Endothelial cell of umbilical vein (primary cell): ENCODE measurements at regions not wholly inside any gene's neighbourhood (a gene's known extent, or its start where the extent isn't known, plus 50 kb on each side); places are given as distances from the start of the nearest gene placed in this dataset.

ENCODE experiments used
- BruUV-seq: library from RNA; stranded (reverse); fragments of 400-500 nt; replicated peaks from 2 replicates; lab custom pipeline; 2021; lab: Mats Ljungman, UMichigan
- CTCF ChIA-PET: fragments of 300-600, 350-600 bp; sonication (Branson Sonifier 250); formaldehyde crosslinking; loops from one replicate; lab custom pipeline; 2021; ENCODE audit warnings: antibody characterized with exemption, inconsistent platforms; lab: Charles Lee
- POLR2A ChIA-PET: fragments of 300-600, 350-600 bp; sonication (Branson Sonifier 250); formaldehyde crosslinking; loops from one replicate; lab custom pipeline; 2021; ENCODE audit warnings: antibody characterized with exemption, inconsistent platforms; lab: Charles Lee
- DNase-seq: peaks from one replicate; pipeline ENCODE4 v3.0.0-alpha.2; 2011; ENCODE audit warnings: low read depth, low spot score
- FAIRE-seq: peaks from 2 replicates; lab custom pipeline; 2011; peaks lifted over from hg19 to GRCh38; lab: Jason Lieb, UNC
- H2AFZ ChIP-seq: 2 replicates; pipeline ENCODE4 v1.6.0; 2012; ENCODE audit warnings: low read depth, low read length, control low read depth, inconsistent platforms
- H3K27ac ChIP-seq: 2 replicates; pipeline ENCODE4 v1.5.1; 2011; ENCODE audit warnings: low read depth, mild to moderate bottlenecking, control low read depth, low read length, moderate library complexity; ENCODE audit not compliant: insufficient read depth
- H3K27me3 ChIP-seq, 2 experiments: 2 replicates each; pipeline versions ENCODE4 v1.6.0 to v1.6.1; 2011; ENCODE audit warnings: low read length in 2 of 2, mixed read lengths in 1 of 2; ENCODE audit not compliant: control insufficient read depth in 2 of 2, insufficient read depth in 2 of 2
- H3K36me3 ChIP-seq, 2 experiments: 2 replicates in 1 of 2; 3 replicates in 1 of 2; pipeline ENCODE4 v1.5.1; 2011; ENCODE audit warnings: low read length in 2 of 2, mild to moderate bottlenecking in 1 of 2, moderate library complexity in 1 of 2; ENCODE audit not compliant: control insufficient read depth in 2 of 2, insufficient read depth in 2 of 2; ENCODE audit errors: extremely low read depth in 1 of 2
- H3K4me1 ChIP-seq: 3 replicates; pipeline ENCODE4 v1.5.1; 2011; ENCODE audit warnings: mild to moderate bottlenecking, low read length; ENCODE audit not compliant: control insufficient read depth, insufficient read depth; ENCODE audit errors: extremely low read depth
- H3K4me2 ChIP-seq: 2 replicates; pipeline ENCODE4 v1.6.1; 2011; ENCODE audit warnings: low read length, control low read depth, mixed read lengths; ENCODE audit not compliant: insufficient read depth
- H3K4me3 ChIP-seq, 3 experiments: fragments of 200-600 bp in 1 of 3; sonication (generic), shearing (Covaris generic) in 1 of 3; replicated peaks in 1 of 3; 2 replicates each; pipeline ENCODE4 v1.5.1; 2011 to 2016; ENCODE audit warnings: control low read depth in 3 of 3, low read length in 3 of 3, mild to moderate bottlenecking in 2 of 3, inconsistent platforms in 1 of 3, low read depth in 1 of 3, moderate library complexity in 1 of 3; ENCODE audit not compliant: insufficient read depth in 1 of 3
- H3K79me2 ChIP-seq: 2 replicates; pipeline ENCODE4 v1.6.0; 2012; ENCODE audit warnings: low read length, inconsistent platforms; ENCODE audit not compliant: control insufficient read depth, insufficient read depth
- H3K9ac ChIP-seq: replicated peaks from 2 replicates; pipeline ENCODE3; 2011; ENCODE audit warnings: low read length, control low read depth; ENCODE audit not compliant: insufficient read depth; ENCODE audit errors: extremely low read depth
- H3K9me1 ChIP-seq: replicated peaks from 3 replicates; pipeline ENCODE4 v1.6.0; 2011; ENCODE audit warnings: mild to moderate bottlenecking, low read length; ENCODE audit not compliant: control insufficient read depth, insufficient read depth; ENCODE audit errors: extremely low read depth
- H3K9me3 ChIP-seq: replicated peaks from 2 replicates; pipeline ENCODE4 v1.5.1; 2012; ENCODE audit warnings: low read length, inconsistent platforms; ENCODE audit not compliant: control insufficient read depth, insufficient read depth
- H4K20me1 ChIP-seq: replicated peaks from 2 replicates; pipeline ENCODE3; 2011; ENCODE audit warnings: mild to moderate bottlenecking, low read length; ENCODE audit not compliant: control insufficient read depth, insufficient read depth; ENCODE audit errors: extremely low read depth
- FOS ChIP-seq: IDR thresholded peaks from 2 replicates; pipeline ENCODE4 v1.6.1; 2011; ENCODE audit warnings: mild to moderate bottlenecking, low read length, moderate library complexity, borderline replicate concordance; ENCODE audit not compliant: insufficient read depth
- GATA2 ChIP-seq: IDR thresholded peaks from 2 replicates; pipeline ENCODE4 v1.7.0; 2011; ENCODE audit warnings: low read depth, mild to moderate bottlenecking, moderate library complexity, mixed read lengths, low read length; ENCODE audit not compliant: insufficient read length, insufficient read depth
- JUN ChIP-seq: IDR thresholded peaks from 2 replicates; pipeline ENCODE4 v1.6.1; 2011; ENCODE audit warnings: borderline replicate concordance, low read depth; ENCODE audit not compliant: insufficient read length, insufficient read depth
- MYC ChIP-seq: IDR thresholded peaks from one replicate; pipeline ENCODE4 v1.6.1; 2011; ENCODE audit warnings: mild to moderate bottlenecking, low read depth, low read length
- POLR2AphosphoS5 ChIP-seq: IDR thresholded peaks from 2 replicates; pipeline ENCODE4 v1.6.1; 2012; ENCODE audit warnings: low read depth, mild to moderate bottlenecking, control low read depth, low read length, moderate library complexity; ENCODE audit not compliant: insufficient read depth
- dilution Hi-C: fragments of 300-500 bp; cut with MboI; formaldehyde crosslinking; loops from one replicate; pipeline ENCODE4 v1.15.0; 2019; ENCODE audit warnings: low sequenced_read_pairs; ENCODE audit not compliant: extremely low pct_ligation_motif_present
- intact Hi-C: fragments of 100-400 bp; cut with micrococcal nuclease; formaldehyde crosslinking; loops from one replicate; pipeline ENCODE4 v1.10.0; 2022
- TF ChIP-seq, protein P1 (sequence below), 2 donors: IDR thresholded peaks; 1 replicate in 1 of 2; 2 replicates in 1 of 2; pipeline ENCODE4 v1.5.1; 2011; ENCODE audit warnings: low read length in 2 of 2, mild to moderate bottlenecking in 2 of 2, moderate library complexity in 2 of 2, control low read depth in 1 of 2, inconsistent platforms in 1 of 2, low read depth in 1 of 2; ENCODE audit not compliant: insufficient read depth in 1 of 2; ENCODE audit errors: extremely low read depth in 1 of 2

DNA sequence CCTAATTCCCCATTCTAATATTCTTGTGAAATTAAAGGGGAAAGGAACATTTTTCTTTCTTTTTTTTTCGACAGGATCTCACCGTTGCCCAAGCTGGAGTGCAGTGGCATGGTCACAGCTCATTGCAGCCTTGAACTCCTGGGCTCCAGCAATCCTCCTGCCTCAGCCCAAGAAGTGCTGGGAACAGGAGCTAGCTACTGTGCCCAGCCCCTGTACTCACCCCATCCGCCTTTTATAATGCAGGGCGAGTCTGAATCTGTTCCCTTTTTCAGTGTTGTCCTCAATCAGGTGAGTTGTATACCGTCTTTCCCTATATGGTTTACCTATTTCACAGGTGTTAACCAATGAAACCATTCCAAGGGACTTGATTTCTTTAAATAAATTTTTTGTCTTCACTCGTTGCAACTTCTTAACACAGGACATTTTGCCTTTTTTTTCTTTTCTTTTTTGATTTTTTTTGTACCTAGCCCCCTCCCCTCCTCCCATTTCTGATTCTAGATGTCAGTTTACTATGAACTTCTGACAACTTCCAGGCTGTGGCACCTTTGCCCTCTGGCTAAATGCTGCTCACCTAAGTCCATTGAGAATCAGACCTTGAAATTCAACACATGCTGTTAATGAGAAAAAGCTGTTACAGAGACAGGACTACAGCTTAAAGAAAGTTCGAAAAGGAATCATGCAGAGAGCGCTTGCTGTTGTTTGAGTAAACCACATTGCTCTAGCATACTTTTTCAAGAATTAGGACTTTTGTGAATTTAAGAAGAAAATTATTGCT lies 562.1 kb upstream of the KLF12 start:
- dilution Hi-C loops (no loop called here), intact Hi-C loops (no loop called here)
- no peak overlapping the region for H3K4me3 ChIP-seq
- CTCF ChIA-PET: interaction anchor here (0.6 to 1.1 kb wide), 2 partner anchors 523 to 1344 kb away, joined by 3 read pairs; no protein-coding TSS in a partner anchor
- H3K27ac ChIP-seq: no peak overlapping the region
- H2AFZ ChIP-seq: no peak overlapping the region
- H3K4me1 ChIP-seq: no peaks in the 10 kb centered on the region
- no peaks in the 10 kb centered on the region for H3K36me3 ChIP-seq
- FAIRE-seq (no peak), DNase-seq (no peak)
- H3K9ac ChIP-seq: no peak overlapping the region
- H3K79me2 ChIP-seq: no peaks in the 10 kb centered on the region
- no peaks in the 10 kb centered on the region for H3K9me3 ChIP-seq
- H3K9me1 ChIP-seq: no peaks in the 10 kb centered on the region
- POLR2A ChIA-PET: no interaction called here
- no peak overlapping the region for H3K4me2 ChIP-seq
- H3K27me3 ChIP-seq: no peaks in the 10 kb centered on the region
- BruUV-seq: no TSS peak
- TF ChIP-seq, protein P1, sequence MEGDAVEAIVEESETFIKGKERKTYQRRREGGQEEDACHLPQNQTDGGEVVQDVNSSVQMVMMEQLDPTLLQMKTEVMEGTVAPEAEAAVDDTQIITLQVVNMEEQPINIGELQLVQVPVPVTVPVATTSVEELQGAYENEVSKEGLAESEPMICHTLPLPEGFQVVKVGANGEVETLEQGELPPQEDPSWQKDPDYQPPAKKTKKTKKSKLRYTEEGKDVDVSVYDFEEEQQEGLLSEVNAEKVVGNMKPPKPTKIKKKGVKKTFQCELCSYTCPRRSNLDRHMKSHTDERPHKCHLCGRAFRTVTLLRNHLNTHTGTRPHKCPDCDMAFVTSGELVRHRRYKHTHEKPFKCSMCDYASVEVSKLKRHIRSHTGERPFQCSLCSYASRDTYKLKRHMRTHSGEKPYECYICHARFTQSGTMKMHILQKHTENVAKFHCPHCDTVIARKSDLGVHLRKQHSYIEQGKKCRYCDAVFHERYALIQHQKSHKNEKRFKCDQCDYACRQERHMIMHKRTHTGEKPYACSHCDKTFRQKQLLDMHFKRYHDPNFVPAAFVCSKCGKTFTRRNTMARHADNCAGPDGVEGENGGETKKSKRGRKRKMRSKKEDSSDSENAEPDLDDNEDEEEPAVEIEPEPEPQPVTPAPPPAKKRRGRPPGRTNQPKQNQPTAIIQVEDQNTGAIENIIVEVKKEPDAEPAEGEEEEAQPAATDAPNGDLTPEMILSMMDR (IDR thresholded peaks at IDR 0.05; ENCODE audit: extremely low read depth in 1 of 2, insufficient read depth in 1 of 2, low read depth in 1 of 2, low read length in 2 of 2): no peak
- TF ChIP-seq FOS (no peak), MYC (no peak), JUN (no peak), POLR2AphosphoS5 (no peak), GATA2 (no peak)
- no peaks in the 10 kb centered on the region for H4K20me1 ChIP-seq
